Esophagus squamous epithelium (tissue), 4 donors: ENCODE measurements at regions not wholly inside any gene's neighbourhood (a gene's known extent, or its start where the extent isn't known, plus 50 kb on each side); places are given as distances from the start of the nearest gene placed in this dataset.

Experiments used
- CTCF ChIP-seq, 6 experiments: fragments of 450-650 bp in 4 of 6; fragments of 200-600 bp in 2 of 6; sonication (generic) in 2 of 6; IDR thresholded peaks; one replicate each; pipeline ENCODE4 v1.5.1; 2016 to 2019; ENCODE audit warnings: antibody characterized with exemption in 6 of 6, mild to moderate bottlenecking in 4 of 6, moderate library complexity in 4 of 6
- POLR2A ChIP-seq, 4 donors: fragments of 450-650 bp; IDR thresholded peaks; one replicate each; pipeline ENCODE4 v1.6.1; 2017; ENCODE audit warnings: antibody characterized with exemption in 4 of 4, mild to moderate bottlenecking in 4 of 4, moderate library complexity in 3 of 4

GRCh38 chr3:161426758-161427157 is 55.4 kb upstream of the SPTSSB start:
- no peak for TF ChIP-seq CTCF (IDR thresholded peaks at IDR 0.05)
- no peak for TF ChIP-seq POLR2A (IDR thresholded peaks at IDR 0.05)
